ENCODE measurements at regions not wholly inside any gene's neighbourhood (a gene's known extent, or its start where the extent isn't known, plus 50 kb on each side); places are given as distances from the start of the nearest gene placed in this dataset.
A peak's percentile ranks its signal among the peaks of the same experiment; 100 is the strongest.
"Not testable (repeated sequence)": the region's sequence is repeated elsewhere in the genome, so short reads cannot be mapped to it uniquely, and the experiment has no call there.

DNA sequence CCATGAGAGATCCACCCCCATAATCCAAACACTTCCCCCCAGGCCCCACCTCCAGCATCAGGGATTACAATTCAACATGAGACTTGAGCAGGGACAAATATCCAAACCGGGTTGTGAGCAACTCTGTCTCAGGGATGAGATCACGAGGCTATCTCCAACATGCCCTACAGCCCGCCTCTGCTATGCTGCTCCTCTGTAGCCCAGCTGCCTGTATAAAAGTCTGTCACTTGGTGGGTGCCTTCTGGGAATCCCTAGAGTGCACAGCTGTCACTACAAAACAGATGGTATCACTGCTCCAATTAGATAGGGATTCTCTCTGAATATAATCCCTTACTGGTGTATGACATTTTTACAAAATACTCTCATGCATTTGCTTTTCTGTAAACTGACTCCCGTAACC, 114.9 kb upstream of the NANOS1 start:
- DNase-seq = peak in 2 of 3 donors; percentile 15 to 16

DNA sequence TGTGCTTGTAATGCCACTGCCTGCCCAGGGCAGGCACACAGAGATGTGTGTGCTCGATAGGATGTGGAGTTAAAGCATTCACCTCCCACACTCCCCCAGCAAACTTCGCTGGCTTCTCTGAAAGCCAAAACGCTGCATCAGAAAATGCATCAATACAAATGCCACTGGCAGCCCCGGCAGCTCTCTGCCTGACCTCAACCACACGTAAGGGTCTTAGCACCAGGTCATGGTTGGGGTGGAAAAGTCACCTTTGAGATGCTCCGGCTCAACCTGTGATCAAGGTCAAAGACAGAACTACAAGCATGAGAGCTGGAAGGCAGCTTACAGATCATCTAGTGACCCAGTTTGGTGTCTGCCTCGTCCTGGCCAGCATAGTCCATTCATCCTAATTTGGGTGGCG, 114.4 kb upstream of the NANOS1 start:
- no peak for DNase-seq

DNA sequence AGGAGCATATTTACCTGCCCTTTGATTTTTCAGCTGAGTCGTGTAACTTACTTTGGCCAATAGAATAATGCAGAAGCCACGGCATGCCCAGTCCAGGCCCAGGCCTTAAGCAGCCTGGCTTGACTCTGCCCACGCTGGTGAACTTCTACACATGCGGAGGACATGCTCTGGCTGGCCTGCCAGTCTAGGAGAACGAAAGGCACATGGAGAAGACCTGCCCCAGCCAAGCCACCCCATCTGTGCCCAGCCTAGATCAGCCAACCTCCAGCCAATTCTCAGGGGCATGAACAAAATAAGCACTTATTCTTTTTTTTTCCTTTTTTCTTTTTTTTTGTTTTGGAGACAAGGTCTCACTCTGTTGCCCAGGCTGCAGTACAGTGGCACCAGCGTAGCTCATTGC, 112.7 kb upstream of the NANOS1 start:
- no peak for DNase-seq

DNA sequence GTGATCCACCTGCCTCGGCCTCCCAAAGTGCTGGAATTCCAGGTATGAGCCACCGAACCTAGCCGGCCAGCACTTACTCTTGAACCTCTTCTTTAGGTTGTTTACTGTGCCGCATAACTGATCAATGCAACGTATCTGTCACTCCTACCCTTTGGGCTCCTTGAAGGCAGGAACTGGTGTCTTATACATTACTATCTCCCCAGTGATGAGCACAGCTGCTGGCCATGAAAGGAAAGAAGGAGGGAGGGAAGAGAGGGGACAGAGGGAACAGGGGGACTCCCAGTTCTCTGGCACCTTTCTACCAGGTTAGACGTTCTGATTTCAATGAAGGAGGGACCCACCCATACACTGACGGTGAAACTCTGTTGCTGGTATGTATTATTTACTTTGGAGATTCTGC, 111.8 kb upstream of the NANOS1 start:
- no peak for DNase-seq

DNA sequence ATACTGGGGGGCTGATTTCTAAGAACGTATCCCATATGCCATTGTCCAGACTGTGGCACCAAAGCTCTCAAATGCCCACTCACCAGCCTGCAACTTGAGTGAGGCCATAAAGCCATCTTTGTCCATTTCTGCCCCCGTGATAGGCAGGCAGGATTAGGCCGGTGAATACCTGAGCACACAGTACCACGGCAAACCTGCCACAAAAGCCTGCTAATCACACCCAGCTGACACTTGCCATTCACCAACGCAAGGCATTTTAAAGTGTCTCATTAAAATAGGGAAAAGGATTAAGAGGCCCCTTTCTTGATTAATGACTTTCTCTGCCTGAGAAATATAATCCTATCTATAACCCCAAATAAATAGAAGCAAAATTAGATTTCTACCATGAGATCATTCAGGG, 111.4 kb upstream of the NANOS1 start:
- DNase-seq = no peak

DNA sequence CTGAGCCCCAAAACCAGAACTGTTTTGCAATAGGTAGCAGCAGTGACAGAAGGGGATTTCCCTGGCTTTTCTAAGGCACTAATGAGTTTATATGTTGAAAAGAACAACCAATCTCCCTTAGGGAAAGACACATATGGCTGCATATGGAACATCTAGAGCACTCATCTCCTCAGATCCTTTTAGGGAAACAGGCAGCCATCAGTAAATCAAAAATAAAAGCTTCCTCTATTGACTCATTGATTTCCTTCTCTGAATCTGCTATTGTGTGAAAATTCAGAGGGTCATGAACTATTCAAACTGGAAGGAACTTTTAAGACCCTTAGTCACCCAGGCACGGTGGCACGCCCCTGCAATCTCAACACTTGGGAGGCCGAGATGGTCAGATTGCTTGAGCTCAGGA, 110.9 kb upstream of the NANOS1 start:
- no peak for DNase-seq

DNA sequence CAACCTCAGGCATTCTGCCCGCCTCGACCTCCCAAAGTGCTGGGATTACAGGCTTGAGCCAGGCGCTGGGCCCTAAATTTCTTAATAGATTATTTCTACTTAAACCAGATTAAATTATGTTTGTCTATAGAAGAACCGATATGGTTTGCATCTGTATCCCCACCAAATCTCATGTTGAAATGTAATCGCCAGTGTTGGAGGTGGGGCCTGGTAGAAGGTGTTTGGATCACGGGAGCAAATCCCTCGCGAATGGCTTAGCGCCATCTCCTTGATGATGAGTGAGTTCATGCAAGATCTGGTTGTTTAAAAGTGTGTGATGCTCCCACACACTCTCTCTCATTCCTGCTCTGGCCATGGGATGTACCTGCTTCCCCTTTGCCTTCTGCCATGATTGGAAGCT, 109.3 kb upstream of the NANOS1 start:
- DNase-seq = no peak

DNA sequence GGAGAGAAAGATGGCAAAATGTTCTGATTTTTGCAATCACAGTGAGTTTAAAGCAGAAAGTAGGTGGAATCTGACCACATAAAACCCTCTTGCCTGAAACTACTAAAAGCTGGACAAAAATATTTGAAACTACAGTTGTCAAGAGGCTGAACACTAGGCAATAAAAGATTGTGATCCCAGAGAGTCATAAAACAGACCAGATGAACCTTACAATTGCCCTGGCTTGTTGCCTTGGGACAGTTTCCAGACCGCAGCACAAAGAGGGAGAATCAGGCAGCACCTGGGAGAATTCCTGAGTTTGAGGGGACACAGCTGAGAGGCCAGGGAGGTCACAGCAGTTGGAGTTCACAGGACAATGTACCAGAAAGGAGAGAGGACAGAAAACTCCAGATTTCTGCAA, 107.3 kb upstream of the NANOS1 start:
- peak in 1 of 3 donors; percentile 42 for DNase-seq

DNA sequence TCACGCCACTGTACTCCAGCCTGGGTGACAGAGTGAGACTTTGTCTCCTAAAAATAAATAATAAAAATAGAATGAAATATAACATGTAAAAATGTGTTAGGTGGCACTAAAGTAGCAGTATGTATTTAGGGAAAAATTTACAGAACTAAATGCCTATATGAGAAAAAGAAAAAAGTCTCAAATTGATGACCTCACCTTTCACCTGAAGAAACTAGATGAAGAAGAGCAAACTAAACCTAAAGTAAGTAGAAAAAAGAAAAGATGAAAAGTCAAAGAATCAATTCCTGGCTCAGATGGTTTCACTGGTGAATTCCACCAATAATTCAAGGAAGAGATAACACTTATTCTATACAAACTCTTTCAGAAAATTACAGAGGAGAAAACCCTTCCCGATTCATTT, 106.5 kb upstream of the NANOS1 start:
- DNase-seq = no peak

DNA sequence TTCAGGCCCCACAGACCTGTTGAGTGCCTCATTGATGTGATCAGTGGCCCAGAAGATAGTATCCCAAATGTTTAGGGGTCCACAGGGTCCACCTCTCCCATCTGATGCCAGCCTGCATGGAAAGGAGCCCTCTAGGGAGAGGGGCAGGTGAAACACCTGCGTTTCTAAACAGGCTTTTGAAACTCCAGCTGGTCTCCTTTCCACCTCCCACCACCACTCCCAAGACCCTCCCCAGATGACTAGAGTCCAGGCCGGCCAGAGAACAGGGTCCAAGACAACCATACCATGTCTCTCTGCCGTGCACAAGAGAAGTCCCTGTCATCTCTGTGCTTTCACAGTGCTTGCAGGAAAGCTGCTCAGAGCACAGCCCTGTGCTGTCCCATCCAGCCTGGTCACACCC, 105.0 kb upstream of the NANOS1 start:
- DNase-seq = no peak

DNA sequence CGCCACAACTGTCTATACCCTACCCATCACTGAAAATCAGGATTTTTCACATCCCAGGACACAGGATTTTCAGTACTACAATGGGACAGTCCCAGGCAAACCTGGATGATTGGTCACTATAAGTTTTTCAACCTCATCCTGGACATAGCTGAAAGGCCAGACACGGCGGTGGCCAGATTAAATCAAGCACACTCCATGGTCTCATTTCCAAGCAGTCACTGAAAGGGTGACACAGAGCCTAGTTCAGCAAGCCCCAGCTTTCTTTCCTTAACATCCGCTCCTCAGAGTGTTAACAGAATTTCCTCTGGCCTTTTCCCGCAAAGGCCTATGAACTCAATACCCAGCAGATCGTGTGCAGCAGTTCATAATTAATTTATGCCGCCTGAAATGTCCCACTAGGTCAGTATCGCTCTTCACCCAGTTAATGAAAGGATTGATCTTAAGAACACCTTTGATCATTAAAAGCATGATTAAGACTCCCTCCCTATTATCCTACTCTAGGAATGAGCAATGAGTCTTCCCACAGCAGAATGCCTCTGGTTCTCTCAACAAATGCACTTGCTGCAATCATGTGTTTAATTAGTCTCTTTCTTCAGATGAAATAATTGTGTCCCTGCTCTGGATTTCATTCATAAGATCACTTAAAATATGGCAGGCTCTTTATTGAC, 104.0 kb upstream of the NANOS1 start:
- DNase-seq = no peak

DNA sequence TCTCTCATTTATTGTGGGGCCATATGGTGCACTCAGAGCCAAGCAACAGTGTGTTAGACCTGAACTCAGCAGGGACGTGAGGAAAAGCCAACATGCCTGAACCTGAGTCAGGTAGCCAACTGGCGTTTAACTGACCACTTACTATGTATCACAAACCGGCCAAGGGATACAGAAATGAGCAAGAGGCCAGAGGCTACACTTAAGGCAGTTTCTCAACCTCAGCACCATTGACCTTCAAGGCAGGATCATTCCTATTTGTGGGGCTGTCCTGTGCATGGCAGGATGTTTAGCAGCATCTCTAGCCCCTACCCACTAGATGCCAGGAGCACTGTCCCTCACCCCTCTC, 103.5 kb upstream of the NANOS1 start:
- DNase-seq = no peak

DNA sequence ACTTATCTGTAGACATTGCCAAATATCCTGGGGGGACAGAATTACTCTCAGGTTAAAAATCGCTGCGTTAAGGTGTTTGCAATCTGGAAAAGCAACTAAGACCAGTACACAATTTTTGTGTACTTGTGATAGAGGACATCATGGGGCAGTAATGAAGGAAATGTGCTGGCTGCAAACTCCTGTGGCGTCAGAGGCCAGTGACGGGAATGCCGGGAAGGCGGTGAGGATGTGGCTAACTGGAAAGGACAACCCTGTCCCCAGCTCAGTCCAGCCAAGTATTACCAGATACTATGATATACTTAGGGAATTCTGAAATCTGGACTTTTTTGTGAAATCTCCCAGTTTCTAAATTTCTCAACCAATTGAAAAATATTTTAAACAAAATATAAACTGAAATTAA, 103.1 kb upstream of the NANOS1 start:
- no peak for DNase-seq

DNA sequence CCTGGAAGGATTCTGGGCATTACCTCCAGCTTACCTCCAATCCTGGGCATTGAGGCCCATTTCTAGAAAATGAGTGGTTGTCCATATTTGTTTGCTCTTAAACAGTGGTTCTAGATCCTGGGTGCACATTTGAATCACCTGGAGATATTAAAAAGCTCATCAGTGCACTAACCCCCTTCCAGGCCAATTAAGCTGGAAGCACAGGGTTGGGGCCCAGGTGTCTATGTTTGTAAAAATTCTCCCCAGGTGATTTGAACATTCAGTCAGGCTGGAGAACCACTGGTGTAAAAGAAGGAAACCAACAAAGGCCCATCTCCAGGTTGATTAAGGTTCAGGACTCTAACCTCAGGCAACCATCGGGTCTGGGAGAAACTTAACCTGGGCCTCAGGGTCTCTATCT, 102.6 kb upstream of the NANOS1 start:
- DNase-seq = no peak

DNA sequence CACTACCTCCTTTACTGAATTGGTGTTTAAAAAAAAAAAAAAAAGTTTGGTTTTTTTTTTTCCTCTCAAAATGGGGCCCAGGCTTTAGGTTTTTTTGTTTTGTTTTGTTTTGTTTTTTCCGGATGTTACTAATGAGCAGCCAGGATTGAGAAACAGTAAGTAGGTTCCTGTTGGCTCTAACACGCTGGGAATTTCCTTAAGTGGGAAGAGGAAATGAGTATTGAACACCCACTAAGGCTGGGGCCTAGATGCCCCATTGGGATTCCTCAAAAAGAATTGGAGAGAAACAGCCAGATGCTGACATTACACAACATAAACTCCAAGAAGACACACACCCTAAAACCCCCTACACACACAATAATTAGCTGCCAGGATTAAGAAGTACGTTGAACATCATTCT, 102.2 kb upstream of the NANOS1 start:
- no peak for DNase-seq

DNA sequence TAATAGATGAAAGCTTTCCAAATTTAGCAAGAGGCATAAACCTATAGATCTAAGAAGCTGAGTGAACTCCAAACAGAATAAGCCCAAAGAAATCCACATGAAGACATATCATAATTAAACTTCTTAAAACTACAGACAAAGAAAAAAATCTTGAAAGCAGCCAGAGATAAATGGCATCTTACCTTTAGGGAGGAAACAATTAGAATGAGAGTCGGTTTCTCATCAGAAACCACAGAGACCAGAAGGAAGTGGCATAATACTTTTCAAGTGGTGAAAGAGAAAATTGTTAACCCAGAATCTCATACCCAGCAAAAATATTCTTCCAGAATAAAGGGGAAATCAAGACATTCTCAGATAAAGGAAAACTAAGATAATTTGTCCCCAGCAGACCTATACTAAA, 98.9 kb upstream of the NANOS1 start:
- no peak for DNase-seq

DNA sequence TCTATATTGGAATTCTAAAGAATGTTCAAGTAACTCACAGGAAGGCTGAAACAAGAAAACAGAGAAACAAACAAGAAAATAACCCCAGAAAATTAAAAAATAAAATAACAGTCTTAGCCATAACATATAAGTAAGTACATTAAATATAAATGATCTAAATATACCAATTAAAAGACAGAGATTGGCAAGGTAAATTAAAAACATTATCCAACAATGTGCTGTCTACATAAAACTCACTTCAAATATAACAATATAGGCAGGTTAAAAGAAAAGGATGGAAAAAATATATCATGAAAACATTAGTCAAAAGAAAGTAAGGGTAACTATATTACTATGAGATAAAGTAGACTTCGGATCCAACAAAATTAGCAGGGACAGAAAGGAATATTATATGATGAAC, 98.1 kb upstream of the NANOS1 start:
- no peak for DNase-seq

DNA sequence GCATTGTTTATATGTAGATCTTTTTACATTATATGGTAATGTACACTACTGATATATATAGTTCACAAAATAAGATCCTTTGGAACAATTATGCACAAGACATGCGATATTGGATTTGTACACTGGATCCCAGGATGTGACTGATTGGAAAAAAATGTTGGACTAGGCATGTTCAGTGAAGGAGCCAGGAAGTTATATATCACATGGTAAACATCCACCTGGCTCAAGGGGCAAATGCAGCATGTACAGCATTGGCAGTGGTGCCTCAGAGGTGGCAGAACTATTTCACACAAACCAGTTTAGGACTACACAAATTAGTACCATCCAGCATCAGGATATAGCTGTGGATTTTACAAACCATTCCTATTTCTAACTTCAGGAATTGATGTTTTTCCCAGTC, 97.4 kb upstream of the NANOS1 start:
- not testable (repeated sequence) for DNase-seq

DNA sequence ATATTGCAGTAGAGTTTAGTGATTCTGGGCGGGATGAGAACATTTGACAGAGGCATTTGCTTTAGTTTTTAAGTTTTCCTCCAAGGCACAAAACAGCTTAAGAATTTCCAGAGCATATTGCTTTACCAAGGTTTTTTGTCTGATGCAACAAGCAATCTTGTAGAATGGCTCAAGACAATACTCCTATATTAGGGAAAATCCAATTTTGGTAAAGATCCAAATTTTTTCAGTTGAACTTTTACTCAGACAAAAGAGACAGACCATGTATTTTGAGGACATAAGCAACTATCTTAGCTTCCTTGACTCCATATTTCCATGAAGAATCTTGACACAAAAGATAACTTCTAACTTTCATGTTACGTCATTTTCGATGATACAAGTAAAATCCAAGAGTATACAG, 92.3 kb upstream of the NANOS1 start:
- no peak for DNase-seq

DNA sequence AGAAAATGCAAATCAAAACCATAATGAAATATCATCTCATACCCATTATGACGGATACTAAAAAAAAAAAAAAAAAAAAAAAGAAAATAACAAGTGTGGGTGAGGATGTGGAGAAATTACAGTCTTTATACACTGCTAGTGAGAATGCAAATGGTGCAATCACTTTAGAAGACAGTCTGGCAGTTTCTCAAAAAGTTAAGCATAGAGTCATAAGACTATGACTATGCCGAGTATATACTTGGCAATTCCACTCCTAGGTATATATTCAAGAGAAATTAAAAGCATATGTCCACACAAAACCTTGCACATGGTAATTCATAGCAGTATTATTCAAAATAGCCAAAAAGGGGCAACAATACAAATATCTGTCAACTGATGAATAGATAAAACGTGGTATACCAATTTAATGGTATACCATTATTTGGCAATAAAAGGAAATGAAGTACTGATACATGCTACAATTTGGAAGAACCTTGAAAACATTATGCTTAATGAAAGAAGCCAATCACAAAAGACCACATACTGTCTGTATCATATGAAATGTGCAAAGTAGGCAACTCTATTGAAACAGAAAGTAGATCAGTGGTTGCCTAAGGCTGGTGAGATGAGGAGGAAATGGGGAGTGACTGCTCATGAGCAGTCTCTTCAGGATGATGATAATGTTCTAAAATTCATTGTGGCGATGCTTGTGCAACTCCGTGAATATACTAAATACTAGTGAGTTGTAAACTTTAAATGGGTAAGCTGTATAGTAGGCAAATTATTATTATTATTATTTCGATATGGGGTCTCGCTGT, 90.1 kb upstream of the NANOS1 start:
- no peak for DNase-seq

DNA sequence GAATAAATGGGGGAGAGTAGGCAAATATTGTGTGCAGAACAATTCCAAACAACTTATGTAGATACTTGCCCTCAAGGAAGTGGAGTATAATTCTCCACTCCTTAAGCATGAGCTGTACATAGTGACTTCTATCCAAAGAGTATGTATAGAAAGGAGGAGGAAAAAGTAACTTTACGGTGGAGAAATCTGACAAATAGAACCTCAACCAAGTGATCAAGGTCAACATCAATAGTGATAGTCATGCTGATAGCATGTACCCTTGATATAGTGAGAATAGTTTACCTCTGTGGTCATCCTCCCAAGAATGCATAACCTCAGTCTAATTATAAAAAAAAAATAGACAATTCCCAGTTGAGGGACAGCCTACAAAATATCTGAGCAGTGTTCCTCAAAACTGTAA, 89.1 kb upstream of the NANOS1 start:
- no peak for DNase-seq

DNA sequence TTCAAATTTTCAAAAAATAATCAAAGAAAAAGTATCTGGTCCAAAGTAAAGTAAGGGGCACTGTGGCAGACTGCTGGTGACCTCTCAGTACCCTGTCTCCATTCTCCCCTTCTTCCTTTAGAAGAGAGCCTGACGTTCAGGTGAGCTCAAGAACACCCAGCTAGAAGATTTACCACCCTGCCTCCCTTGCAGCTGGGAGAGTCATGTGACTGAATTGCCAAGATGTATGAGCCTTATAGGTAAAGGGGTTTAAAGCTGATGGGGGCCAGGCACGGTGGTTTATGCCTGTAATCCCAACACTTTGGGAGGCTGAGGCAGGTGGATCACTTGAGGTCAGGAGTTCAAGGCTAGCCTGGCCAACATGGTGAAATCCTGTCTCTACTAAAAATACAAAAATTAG, 86.3 kb upstream of the NANOS1 start:
- no peak for DNase-seq

DNA sequence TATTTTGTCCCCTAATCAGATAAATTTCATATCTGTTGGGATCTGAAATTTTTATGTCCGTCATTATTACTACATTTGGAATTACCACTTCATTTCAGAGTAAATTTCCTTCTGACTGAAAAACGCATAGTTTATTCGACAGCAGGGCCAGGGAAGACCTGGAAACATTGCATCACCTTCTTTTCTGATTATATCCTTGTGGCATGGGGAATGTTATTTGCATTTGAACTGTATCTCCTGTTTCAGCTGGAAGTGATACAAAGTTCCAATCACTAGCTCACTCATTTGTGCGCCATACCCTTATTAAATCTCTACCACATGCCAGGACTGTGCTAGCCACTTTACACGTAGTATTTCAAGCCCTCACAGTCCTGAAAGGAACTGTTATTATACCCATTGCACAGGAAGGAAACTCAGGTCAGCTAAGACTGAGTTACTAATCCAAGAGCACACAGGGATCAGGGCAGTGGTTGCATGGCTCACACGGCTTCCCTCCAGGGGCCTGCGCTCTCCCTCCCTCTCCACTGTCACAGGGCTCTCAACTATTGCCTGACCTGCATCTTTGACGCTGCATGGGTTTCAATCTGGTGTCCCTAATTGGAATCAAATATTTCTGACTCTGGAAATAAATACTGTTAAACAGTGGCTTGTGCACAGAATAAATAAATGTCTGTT, 84.4 kb upstream of the NANOS1 start:
- DNase-seq = no peak

Data from muscle of back (tissue), 3 donors.